CD4-positive, CD25-positive, alpha-beta regulatory T cell (primary cell): ENCODE measurements at regions not wholly inside any gene's neighbourhood (a gene's known extent, or its start where the extent isn't known, plus 50 kb on each side); places are given as distances from the start of the nearest gene placed in this dataset.

ENCODE experiments used
- ATAC-seq, 2 donors: fragments of 150-1000 bp; cut with Tn5 transposase; one replicate each; pipeline ENCODE4 v1.10.0; 2021; ENCODE audit warnings: low read depth in 2 of 2, moderate number of reproducible peaks in 2 of 2, moderate library complexity in 1 of 2
- DNase-seq, 3 donors: peaks; one replicate each; pipeline versions ENCODE4 v3.0.0 to v3.0.0-alpha.2; 2012 to 2022; ENCODE audit warnings: mixed read lengths in 1 of 3
- H3K27ac ChIP-seq: one replicate; pipeline ENCODE4 v1.7.0; 2013; ENCODE audit warnings: mild to moderate bottlenecking, low read length; ENCODE audit not compliant: insufficient read depth, poor library complexity, severe bottlenecking
- H3K27me3 ChIP-seq: one replicate; pipeline ENCODE4 v1.7.0; 2013; ENCODE audit warnings: low read length; ENCODE audit not compliant: control insufficient read depth, insufficient read depth
- H3K36me3 ChIP-seq: one replicate; pipeline ENCODE4 v1.7.0; 2013; ENCODE audit warnings: mild to moderate bottlenecking, low read length, moderate library complexity; ENCODE audit not compliant: control insufficient read depth, insufficient read depth
- H3K4me1 ChIP-seq: 2 replicates; pipeline ENCODE4 v1.7.0; 2013; ENCODE audit warnings: mild to moderate bottlenecking, low read length; ENCODE audit not compliant: insufficient read depth, control insufficient read depth, poor library complexity, severe bottlenecking
- H3K4me3 ChIP-seq: one replicate; pipeline ENCODE4 v1.7.0; 2013; ENCODE audit warnings: low read depth, mild to moderate bottlenecking, low read length, moderate library complexity
- H3K9me3 ChIP-seq, 2 experiments: 1 replicate in 1 of 2; 2 replicates in 1 of 2; pipeline ENCODE4 v1.7.0; 2013; ENCODE audit warnings: low read length in 2 of 2, mild to moderate bottlenecking in 1 of 2, moderate library complexity in 1 of 2; ENCODE audit not compliant: control insufficient read depth in 2 of 2
- H3K27ac Mint-ChIP-seq, 3 donors: one replicate each; pipeline ENCODE4 v1.8.0; 2020 to 2022; ENCODE audit warnings: mild to moderate bottlenecking in 3 of 3, mixed read lengths in 3 of 3, moderate library complexity in 2 of 3
- H3K27me3 Mint-ChIP-seq: one replicate; pipeline ENCODE4 v1.8.0; 2022; ENCODE audit warnings: mild to moderate bottlenecking, mixed read lengths
- H3K36me3 Mint-ChIP-seq: one replicate; pipeline ENCODE4 v1.8.0; 2020; ENCODE audit warnings: mixed read lengths
- H3K4me1 Mint-ChIP-seq, 4 donors: one replicate each; pipeline ENCODE4 v1.8.0; 2020 to 2022; ENCODE audit warnings: mixed read lengths in 4 of 4, mild to moderate bottlenecking in 1 of 4
- H3K4me3 Mint-ChIP-seq, 4 donors: one replicate each; pipeline ENCODE4 v1.8.0; 2020 to 2022; ENCODE audit warnings: mild to moderate bottlenecking in 4 of 4, mixed read lengths in 4 of 4, moderate library complexity in 3 of 4
- H3K9me3 Mint-ChIP-seq, 7 donors: one replicate each; pipeline ENCODE4 v1.8.0; 2020 to 2022; ENCODE audit warnings: mixed read lengths in 7 of 7, mild to moderate bottlenecking in 3 of 7, moderate library complexity in 2 of 7

- Mint-ChIP-seq H3K9me3 (peaks cover 1 to 29% (median 3%) of the 10 kb centered on the region in 7 donors), H3K36me3 (no peaks in the 10 kb centered on the region), H3K27ac (no peak overlapping the region), H3K4me3 (no peak overlapping the region), H3K4me1 (no peaks in the 10 kb centered on the region), H3K27me3 (no peaks in the 10 kb centered on the region)
- H3K27ac ChIP-seq = no peak overlapping the region
- no peaks in the 10 kb centered on the region for H3K27me3 ChIP-seq
- ATAC-seq (no peak), DNase-seq (no peak)
- no peak overlapping the region for H3K4me3 ChIP-seq
- no peaks in the 10 kb centered on the region for H3K4me1 ChIP-seq
- H3K9me3 ChIP-seq = no peaks in the 10 kb centered on the region
- H3K36me3 ChIP-seq = no peaks in the 10 kb centered on the region
These were observed 858.5 kb upstream of the PIK3C3 start for GRCh38 chr18:41096504-41096903.

- Mint-ChIP-seq H3K27ac (no peak overlapping the region), H3K9me3 (peaks cover 0 to 38% (median 8%) of the 10 kb centered on the region in 7 donors), H3K36me3 (no peaks in the 10 kb centered on the region), H3K4me3 (no peak overlapping the region), H3K27me3 (no peaks in the 10 kb centered on the region), H3K4me1 (no peaks in the 10 kb centered on the region)
- Histone ChIP-seq H3K4me3 (no peak overlapping the region), H3K4me1 (no peaks in the 10 kb centered on the region), H3K36me3 (no peaks in the 10 kb centered on the region), H3K9me3 (no peaks in the 10 kb centered on the region), H3K27ac (no peak overlapping the region), H3K27me3 (no peaks in the 10 kb centered on the region)
- no peak for ATAC-seq
- no peak for DNase-seq
These were observed 878.0 kb upstream of the PIK3C3 start for GRCh38 chr18:41077076-41077475.

- no peaks in the 10 kb centered on the region for H3K27me3 ChIP-seq
- Mint-ChIP-seq H3K9me3 (peaks cover 0 to 39% (median 8%) of the 10 kb centered on the region in 7 donors), H3K36me3 (no peaks in the 10 kb centered on the region)
These were observed 879.8 kb upstream of the PIK3C3 start for GRCh38 chr18:41075212-41075611.

GRCh38 chr18:41073372-41073954, 881.6 kb upstream of the PIK3C3 start:
- Mint-ChIP-seq H3K9me3 (peaks cover 0 to 41% (median 5%) of the 10 kb centered on the region in 7 donors), H3K27me3 (no peaks in the 10 kb centered on the region), H3K4me3 (no peak overlapping the region), H3K27ac (no peak overlapping the region), H3K4me1 (no peaks in the 10 kb centered on the region), H3K36me3 (no peaks in the 10 kb centered on the region)
- no peak for ATAC-seq
- no peak overlapping the region for H3K4me3 ChIP-seq
- DNase-seq = no peak
- no peaks in the 10 kb centered on the region for H3K36me3 ChIP-seq
- no peak overlapping the region for H3K27ac ChIP-seq
- peaks cover 0 to 3% of the 10 kb centered on the region in 2 experiments for H3K9me3 ChIP-seq
- H3K4me1 ChIP-seq = no peaks in the 10 kb centered on the region
- H3K27me3 ChIP-seq = no peaks in the 10 kb centered on the region

More at GRCh38 chr18:41075212-41075611, 879.8 kb upstream of the PIK3C3 start:
- Mint-ChIP-seq H3K27ac (no peak overlapping the region), H3K4me1 (no peaks in the 10 kb centered on the region), H3K4me3 (no peak overlapping the region), H3K27me3 (no peaks in the 10 kb centered on the region)
- H3K4me3 ChIP-seq = no peak overlapping the region
- H3K4me1 ChIP-seq = no peaks in the 10 kb centered on the region
- no peak for DNase-seq
- H3K27ac ChIP-seq = no peak overlapping the region
- H3K9me3 ChIP-seq = peaks cover 0 to 3% of the 10 kb centered on the region in 2 experiments
- ATAC-seq = no peak
- H3K36me3 ChIP-seq = no peaks in the 10 kb centered on the region

- H3K4me3 ChIP-seq = no peak overlapping the region
- no peak overlapping the region for H3K27ac Mint-ChIP-seq
- no peaks in the 10 kb centered on the region for H3K4me1 Mint-ChIP-seq
- no peak for ATAC-seq
- H3K9me3 Mint-ChIP-seq = peaks cover 3 to 40% (median 8%) of the 10 kb centered on the region in 7 donors
- no peak for DNase-seq
- H3K9me3 ChIP-seq = peaks cover 0 to 3% of the 10 kb centered on the region in 2 experiments
- no peaks in the 10 kb centered on the region for H3K36me3 ChIP-seq
- no peaks in the 10 kb centered on the region for H3K36me3 Mint-ChIP-seq
- no peaks in the 10 kb centered on the region for H3K27me3 Mint-ChIP-seq
- no peak overlapping the region for H3K4me3 Mint-ChIP-seq
- H3K4me1 ChIP-seq = no peaks in the 10 kb centered on the region
- no peaks in the 10 kb centered on the region for H3K27me3 ChIP-seq
- no peak overlapping the region for H3K27ac ChIP-seq
These were observed 882.1 kb upstream of the PIK3C3 start for GRCh38 chr18:41072946-41073345.

GRCh38 chr18:41071826-41072225, 883.2 kb upstream of the PIK3C3 start:
- no peaks in the 10 kb centered on the region for H3K27me3 ChIP-seq
- peaks cover 0 to 3% of the 10 kb centered on the region in 2 experiments for H3K9me3 ChIP-seq
- no peak overlapping the region for H3K27ac Mint-ChIP-seq
- no peaks in the 10 kb centered on the region for H3K4me1 Mint-ChIP-seq
- DNase-seq (no peak), ATAC-seq (no peak)
- no peak overlapping the region for H3K4me3 ChIP-seq
- no peaks in the 10 kb centered on the region for H3K36me3 ChIP-seq
- H3K4me1 ChIP-seq = no peaks in the 10 kb centered on the region
- no peak overlapping the region for H3K27ac ChIP-seq
- H3K4me3 Mint-ChIP-seq = no peak overlapping the region
- H3K27me3 Mint-ChIP-seq = no peaks in the 10 kb centered on the region
- H3K36me3 Mint-ChIP-seq = no peaks in the 10 kb centered on the region
- peaks cover 2 to 40% (median 4%) of the 10 kb centered on the region in 7 donors for H3K9me3 Mint-ChIP-seq

- Mint-ChIP-seq H3K36me3 (no peaks in the 10 kb centered on the region), H3K4me1 (no peaks in the 10 kb centered on the region), H3K27ac (no peak overlapping the region), H3K27me3 (no peaks in the 10 kb centered on the region), H3K4me3 (no peak overlapping the region), H3K9me3 (peaks cover 2 to 36% (median 5%) of the 10 kb centered on the region in 7 donors)
- Histone ChIP-seq H3K4me3 (no peak overlapping the region), H3K9me3 (peaks cover 0 to 3% of the 10 kb centered on the region in 2 experiments), H3K36me3 (no peaks in the 10 kb centered on the region), H3K27me3 (no peaks in the 10 kb centered on the region), H3K27ac (no peak overlapping the region), H3K4me1 (no peaks in the 10 kb centered on the region)
- ATAC-seq (no peak), DNase-seq (no peak)
These were observed 885.9 kb upstream of the PIK3C3 start for GRCh38 chr18:41069167-41069566.

- Histone ChIP-seq H3K9me3 (no peaks in the 10 kb centered on the region), H3K4me1 (no peaks in the 10 kb centered on the region), H3K36me3 (no peaks in the 10 kb centered on the region), H3K27me3 (no peaks in the 10 kb centered on the region), H3K4me3 (no peak overlapping the region), H3K27ac (no peak overlapping the region)
- H3K4me1 Mint-ChIP-seq = no peaks in the 10 kb centered on the region
- H3K36me3 Mint-ChIP-seq = no peaks in the 10 kb centered on the region
- ATAC-seq = no peak
- H3K9me3 Mint-ChIP-seq = peaks cover 2 to 25% (median 9%) of the 10 kb centered on the region in 7 donors
- H3K4me3 Mint-ChIP-seq = no peak overlapping the region
- DNase-seq = no peak
- H3K27ac Mint-ChIP-seq = no peak overlapping the region
- no peaks in the 10 kb centered on the region for H3K27me3 Mint-ChIP-seq
These were observed 890.1 kb upstream of the PIK3C3 start for GRCh38 chr18:41064916-41065315.
